GM19240 (cell line): ENCODE measurements at regions not wholly inside any gene's neighbourhood (a gene's known extent, or its start where the extent isn't known, plus 50 kb on each side); places are given as distances from the start of the nearest gene placed in this dataset.

Experiments
- DNase-seq: peaks from one replicate; pipeline ENCODE4 v3.0.0; 2011; ENCODE audit warnings: low spot score; ENCODE audit not compliant: insufficient read length

- no peak for DNase-seq
These were observed 508.5 kb upstream of the FAT1 start for GRCh38 chr4:187232196-187232595.

DNA sequence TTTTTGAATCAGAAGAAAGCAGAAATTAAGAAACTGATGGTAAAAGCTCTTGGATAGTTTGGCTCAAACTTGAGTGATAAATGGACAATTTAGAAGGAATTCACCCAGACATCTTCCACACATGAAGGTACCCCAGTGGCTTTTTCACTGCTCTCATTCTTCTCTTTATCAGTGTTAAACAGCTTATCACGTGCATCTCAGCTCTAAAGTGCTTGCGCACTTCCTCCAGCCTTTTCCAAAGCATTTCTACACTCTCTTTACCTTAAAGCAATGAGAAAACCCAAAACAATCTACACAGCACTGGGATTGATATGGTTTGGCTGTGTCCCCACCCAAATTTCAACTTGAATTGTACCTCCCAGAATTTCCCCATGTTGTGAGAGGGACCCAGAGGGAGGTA, 509.1 kb upstream of the FAT1 start:
- no peak for DNase-seq

DNA sequence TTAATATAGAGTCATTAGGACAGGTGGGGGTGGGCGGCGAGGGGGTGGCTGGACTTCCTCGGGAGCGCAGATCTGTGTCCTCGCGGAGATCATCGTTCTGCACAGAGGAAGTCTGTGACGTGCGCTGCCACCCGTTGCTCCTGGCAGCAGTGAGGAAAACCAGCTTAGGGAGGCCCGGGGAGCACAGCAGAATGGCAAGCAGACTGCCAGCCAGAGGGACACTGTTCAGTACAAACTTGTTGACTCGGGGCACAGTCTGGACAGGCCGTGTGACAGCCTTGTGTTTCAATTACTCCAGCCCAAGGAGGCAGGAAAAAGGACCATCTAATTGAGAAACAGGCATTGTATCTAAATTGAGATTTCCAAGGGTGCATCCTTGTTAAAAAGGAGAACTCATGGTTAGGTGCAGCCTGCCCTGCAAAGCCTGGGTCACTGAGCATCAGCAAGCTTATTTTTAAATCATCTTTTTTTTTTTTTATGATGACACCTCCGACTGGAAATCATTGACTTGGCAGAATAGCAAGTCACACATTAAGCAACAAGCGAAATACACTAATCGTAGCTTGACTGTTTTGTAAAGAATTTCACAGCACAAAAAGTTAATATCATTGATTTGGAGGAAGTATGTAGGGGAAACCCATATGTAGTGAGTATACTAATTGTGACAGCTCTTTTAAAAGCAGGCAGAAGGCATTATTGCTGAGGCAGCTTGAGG, 512.0 kb upstream of the FAT1 start:
- no peak for DNase-seq

DNA sequence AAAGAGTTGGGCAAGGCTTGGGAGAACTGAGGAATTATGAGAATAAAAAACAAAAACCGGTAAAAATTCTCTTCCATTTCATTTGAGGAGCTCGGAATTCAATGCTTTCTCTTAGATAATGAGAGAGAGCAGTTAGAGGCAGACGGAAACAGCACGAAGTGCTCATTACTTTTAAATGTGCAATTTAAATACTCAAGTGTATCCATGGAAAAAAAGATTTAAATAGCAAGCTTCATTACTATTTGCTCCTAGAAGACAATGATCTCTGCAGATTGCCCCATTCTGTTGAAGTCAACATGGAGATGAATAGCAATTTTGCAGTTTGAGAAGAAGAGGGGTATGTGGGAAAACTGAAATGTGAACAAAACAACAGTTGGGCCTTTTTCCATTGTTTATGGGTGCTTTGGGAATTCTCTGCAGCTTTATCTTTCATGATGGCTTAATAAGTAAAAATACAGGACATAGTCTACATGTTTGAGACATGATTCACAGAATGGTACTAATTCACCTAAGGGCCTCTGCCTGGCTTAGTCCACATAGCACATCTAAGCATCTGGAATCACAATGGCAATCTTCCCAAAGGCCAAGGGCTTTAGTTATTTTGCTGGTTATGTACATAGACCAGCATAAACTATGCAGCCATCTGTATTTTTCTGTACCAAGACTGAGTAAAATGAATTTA, 512.7 kb upstream of the FAT1 start:
- DNase-seq, result no peak

GRCh38 chr4:187238646-187239045, 515.0 kb upstream of the FAT1 start:
- DNase-seq, result no peak

GRCh38 chr4:187251896-187252295, 528.2 kb upstream of the FAT1 start:
- no peak for DNase-seq

- no peak for DNase-seq
These were observed 533.2 kb upstream of the FAT1 start for GRCh38 chr4:187256897-187257296.

DNA sequence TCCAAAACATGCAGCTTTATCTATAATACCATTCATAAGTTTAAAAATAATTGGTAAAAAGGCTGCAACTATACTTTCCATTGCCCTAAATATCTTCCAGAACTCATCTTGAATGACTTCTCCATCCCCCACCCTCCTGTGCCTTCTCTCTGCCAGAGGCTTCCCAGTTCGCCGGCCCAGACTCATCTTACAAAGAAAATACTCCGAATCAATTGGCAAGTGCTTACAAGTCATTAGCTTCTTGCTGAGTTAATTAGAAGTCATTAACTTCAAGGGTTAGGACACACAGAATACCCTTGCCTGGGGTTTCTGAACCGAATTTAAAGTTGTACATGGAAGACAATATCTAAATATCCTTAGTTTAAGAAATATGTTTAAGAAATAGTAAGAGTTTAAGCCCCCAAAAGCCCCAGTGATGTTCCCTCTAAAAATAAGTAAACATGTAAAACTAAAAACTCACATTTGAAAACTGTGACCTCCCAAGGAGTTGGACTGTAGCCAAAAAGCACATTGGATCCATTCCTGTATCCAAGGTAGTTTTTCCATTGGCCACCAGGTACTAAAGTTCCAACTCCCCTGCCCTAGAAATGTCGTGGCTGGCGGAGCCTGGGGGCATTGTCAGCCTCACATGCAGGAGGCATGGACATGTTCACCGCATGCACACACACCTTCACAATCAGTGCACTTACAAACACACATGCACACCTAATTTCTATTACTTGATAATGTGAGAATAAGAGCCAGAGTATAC, 535.2 kb upstream of the FAT1 start:
- DNase-seq, result no peak

- no peak for DNase-seq
These were observed 545.3 kb upstream of the FAT1 start for GRCh38 chr4:187268940-187269339.

- no peak for DNase-seq
These were observed 546.5 kb upstream of the FAT1 start for GRCh38 chr4:187270154-187270553.

DNA sequence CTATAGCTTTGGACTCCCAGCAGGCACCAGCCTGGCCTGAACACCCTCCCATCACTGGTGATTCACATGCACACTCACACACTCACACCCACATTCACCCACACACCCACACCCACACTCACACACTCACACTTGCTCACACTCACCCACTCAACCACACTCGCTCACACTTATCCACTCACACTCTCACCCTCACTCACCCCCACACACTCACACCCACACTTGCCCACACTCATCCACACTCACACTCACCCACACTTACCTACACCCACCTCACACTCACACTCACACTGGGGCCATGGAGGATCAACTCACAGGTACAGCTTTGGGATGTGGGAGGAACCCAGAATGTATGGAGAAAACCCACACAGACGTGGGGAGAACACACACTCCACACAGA, 548.2 kb upstream of the FAT1 start:
- DNase-seq, result no peak

- no peak for DNase-seq
These were observed 550.5 kb upstream of the FAT1 start for GRCh38 chr4:187274153-187274552.

DNA sequence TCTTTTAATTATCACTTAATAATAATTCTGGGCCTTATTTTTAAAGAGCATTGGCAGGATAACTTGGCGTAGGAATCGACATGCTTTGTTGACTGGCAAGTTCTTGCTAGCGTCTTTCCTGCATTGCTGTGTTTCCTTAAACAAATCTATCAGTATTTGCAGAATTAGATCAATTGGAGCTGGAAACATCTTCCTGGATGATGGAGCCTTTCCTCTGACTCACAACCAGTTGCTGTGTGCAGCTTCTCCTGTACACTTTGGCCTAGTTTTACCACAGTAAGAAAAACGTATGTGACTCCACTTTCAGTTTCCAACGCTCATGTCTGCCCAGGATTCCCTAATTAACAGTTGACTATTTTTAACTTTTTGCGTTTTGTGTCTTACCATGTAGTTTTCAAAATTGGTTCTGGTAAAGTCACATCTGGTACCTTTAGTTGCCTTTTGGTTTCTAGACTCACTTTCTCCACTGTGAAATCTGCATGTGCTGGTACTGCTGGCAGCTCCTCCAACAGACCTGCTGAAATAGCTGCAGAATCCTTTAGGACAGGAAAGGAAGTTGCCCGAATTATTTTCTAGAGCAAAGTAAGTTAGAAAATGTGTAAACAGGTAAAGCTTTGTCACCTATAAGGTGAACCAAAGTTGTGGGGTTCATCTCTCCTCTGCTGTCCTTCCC, 553.2 kb upstream of the FAT1 start:
- no peak for DNase-seq

DNA sequence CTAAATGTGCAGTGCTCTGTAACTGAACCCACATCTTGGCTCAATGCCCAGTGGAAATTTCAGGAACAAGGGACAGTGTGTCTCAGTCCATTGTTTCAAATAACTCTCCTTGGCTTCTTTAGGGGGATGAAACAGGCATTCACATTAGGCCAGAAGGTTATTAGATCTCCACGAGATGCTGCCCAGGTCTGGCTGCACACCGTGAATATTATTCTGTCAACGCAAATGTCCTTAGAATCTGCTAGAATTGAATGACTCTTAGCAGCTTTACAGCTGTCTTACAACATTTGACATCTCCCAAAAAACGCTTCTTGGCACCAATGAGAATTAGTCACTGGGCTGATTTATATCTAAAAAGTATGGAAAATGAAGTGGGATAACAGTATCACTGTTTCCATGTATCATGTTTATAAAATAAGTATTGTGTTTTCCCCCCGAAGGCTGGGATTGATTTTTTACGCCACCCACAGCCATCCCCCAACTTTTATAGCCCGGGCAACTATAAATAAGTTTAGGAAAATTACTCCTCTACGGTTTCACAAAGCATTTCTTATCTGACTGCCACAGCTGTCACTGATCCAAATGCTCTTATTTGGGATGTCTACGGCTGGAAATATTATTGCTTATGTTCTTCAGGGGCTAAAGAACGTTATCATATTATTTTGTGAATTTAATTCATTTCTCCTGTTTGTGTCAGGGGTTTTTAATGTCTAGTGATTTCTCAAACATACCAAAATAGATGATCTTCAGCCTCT, 559.7 kb upstream of the FAT1 start:
- no peak for DNase-seq

- DNase-seq, result no peak
These were observed 562.9 kb upstream of the FAT1 start for GRCh38 chr4:187286525-187286924.

DNA sequence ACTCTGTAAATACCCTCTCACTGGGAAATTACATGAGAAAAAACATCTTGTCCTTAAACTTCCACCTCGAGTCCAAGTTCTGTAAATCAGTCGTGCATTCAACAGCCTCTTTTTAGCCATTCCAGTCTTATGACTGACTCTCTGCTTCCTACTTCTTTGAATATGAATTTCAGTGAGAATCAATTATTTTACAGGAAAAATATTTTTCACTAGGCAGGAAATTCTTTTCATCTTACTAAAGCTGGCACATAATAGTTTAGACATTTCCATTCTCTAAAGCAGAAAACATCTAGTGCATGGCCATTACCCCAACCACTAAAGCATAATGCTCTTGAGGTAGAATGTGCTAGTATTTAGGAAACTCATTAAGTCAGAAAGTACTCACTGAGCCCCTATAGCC, 565.7 kb upstream of the FAT1 start:
- no peak for DNase-seq

DNA sequence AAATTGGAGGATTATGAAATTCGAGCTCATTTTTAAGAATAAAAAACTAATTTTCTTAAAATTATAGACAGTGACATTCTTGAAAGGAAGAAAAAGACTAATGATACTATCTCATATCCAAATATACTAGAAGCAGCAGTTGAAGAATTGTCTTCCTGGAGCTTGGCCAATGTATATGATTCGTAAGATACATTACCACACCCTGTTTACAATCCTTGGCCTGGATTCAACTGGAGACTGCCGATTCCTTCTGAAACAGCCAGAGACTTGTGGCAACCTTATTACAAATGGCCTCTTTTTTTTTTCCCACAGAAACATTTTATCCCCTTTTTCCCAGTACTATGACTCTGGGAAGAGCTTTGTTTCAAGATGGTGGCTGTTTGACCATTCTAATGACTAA, 571.2 kb upstream of the FAT1 start:
- DNase-seq, result no peak

GRCh38 chr4:187301923-187302322, 578.3 kb upstream of the FAT1 start:
- DNase-seq, result no peak

- no peak for DNase-seq
These were observed 578.9 kb upstream of the FAT1 start for GRCh38 chr4:187302457-187303150.

DNA sequence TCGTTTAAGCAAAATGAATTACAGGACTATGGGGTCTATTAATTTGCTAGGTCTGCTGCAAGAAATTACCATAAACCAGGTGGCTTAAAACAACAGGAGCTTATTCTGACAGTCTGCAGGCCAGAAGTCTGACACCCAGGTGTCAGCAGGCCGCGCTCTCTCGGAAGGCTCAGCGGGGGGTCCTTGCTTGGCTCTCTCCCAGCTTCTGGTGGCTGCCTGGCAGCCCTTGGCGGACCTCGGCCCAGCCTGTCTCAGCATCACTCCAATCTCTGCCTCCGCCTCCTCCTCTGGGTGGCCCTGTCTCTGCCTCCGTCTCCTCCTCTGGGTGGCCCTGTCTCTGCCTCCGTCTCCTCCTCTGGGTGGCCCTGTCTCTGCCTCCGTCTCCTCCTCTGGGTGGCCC, 580.5 kb upstream of the FAT1 start:
- no peak for DNase-seq

DNA sequence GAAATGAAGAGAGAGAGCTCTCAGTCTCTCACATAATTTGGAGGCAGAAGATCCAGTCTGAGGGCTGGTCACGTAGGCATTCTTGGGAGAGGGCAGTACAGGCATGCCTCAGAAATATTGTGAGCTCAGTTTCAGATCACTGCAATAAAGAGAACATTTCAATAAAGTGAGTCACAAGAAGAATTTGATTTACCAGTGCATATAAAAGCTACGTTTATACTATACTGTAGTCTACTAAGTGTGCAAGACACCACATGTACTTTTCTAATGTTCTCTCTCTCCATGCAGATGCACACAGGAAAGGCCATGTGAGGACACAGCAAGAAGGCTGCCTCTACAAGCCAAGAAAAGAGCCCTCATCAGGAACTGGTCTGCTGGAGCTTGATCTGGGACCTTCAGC, 583.5 kb upstream of the FAT1 start:
- no peak for DNase-seq
